CD14-positive monocyte (primary cell): ENCODE measurements at regions not wholly inside any gene's neighbourhood (a gene's known extent, or its start where the extent isn't known, plus 50 kb on each side); places are given as distances from the start of the nearest gene placed in this dataset.

Experiments used
- DNase-seq, 3 donors: peaks; one replicate each; pipeline ENCODE4 v3.0.0-alpha.2; 2011 to 2022
- H2AFZ ChIP-seq: 2 replicates; pipeline ENCODE4 v1.6.0; 2012; ENCODE audit warnings: mild to moderate bottlenecking, low read depth, low read length, inconsistent platforms; ENCODE audit not compliant: insufficient read depth, poor library complexity, severe bottlenecking
- H3K27ac ChIP-seq, 2 donors: 1 replicate in 1 of 2; 2 replicates in 1 of 2; pipeline ENCODE4 v1.5.1; 2012 to 2013; ENCODE audit warnings: low read length in 2 of 2, control low read depth in 1 of 2, inconsistent platforms in 1 of 2, low read depth in 1 of 2, mild to moderate bottlenecking in 1 of 2
- H3K27me3 ChIP-seq, 2 donors: one replicate each; pipeline versions ENCODE4 v1.6.0 to v1.6.1; 2011 to 2013; ENCODE audit warnings: low read length in 2 of 2; ENCODE audit not compliant: control insufficient read depth in 2 of 2, insufficient read depth in 2 of 2
- H3K36me3 ChIP-seq, 2 donors: replicated peaks in 1 of 2; 1 replicate in 1 of 2; 2 replicates in 1 of 2; pipeline versions ENCODE4 v1.5.1 to v1.6.1; 2012 to 2013; ENCODE audit warnings: low read length in 2 of 2, control low read depth in 1 of 2, inconsistent platforms in 1 of 2, mild to moderate bottlenecking in 1 of 2; ENCODE audit not compliant: insufficient read depth in 2 of 2, control insufficient read depth in 1 of 2
- H3K4me1 ChIP-seq, 2 donors: 1 replicate in 1 of 2; 2 replicates in 1 of 2; pipeline versions ENCODE4 v1.5.1 to v1.6.1; 2012 to 2013; ENCODE audit warnings: low read length in 2 of 2, control low read depth in 1 of 2, inconsistent platforms in 1 of 2, mild to moderate bottlenecking in 1 of 2, moderate library complexity in 1 of 2; ENCODE audit not compliant: insufficient read depth in 2 of 2, control insufficient read depth in 1 of 2
- H3K4me2 ChIP-seq: replicated peaks from 2 replicates; pipeline ENCODE3; 2012; ENCODE audit warnings: low read length, moderate library complexity, mild to moderate bottlenecking; ENCODE audit not compliant: poor library complexity, severe bottlenecking; ENCODE audit errors: extremely low read depth
- H3K4me3 ChIP-seq, 3 experiments: fragments of 200-600 bp in 1 of 3; sonication (generic) in 1 of 3; replicated peaks in 1 of 3; 1 replicate in 2 of 3; 2 replicates in 1 of 3; pipeline ENCODE4 v1.5.1; 2011 to 2013; ENCODE audit warnings: low read length in 3 of 3, mild to moderate bottlenecking in 3 of 3, control low read depth in 2 of 3, low read depth in 2 of 3, inconsistent platforms in 1 of 3, moderate library complexity in 1 of 3
- H3K79me2 ChIP-seq: 2 replicates; pipeline ENCODE4 v1.6.0; 2012; ENCODE audit warnings: mild to moderate bottlenecking, control low read depth, inconsistent platforms, low read length, moderate library complexity; ENCODE audit not compliant: insufficient read depth
- H3K9ac ChIP-seq: 2 replicates; pipeline ENCODE4 v1.6.0; 2017; ENCODE audit warnings: low read length, mild to moderate bottlenecking; ENCODE audit not compliant: insufficient read depth, poor library complexity, severe bottlenecking
- H3K9me3 ChIP-seq, 2 donors: replicated peaks in 1 of 2; 1 replicate in 1 of 2; 2 replicates in 1 of 2; pipeline versions ENCODE4 v1.5.1 to v1.6.1; 2012 to 2013; ENCODE audit warnings: low read length in 2 of 2, control low read depth in 1 of 2; ENCODE audit not compliant: control insufficient read depth in 1 of 2, insufficient read depth in 1 of 2
- H4K20me1 ChIP-seq: 2 replicates; pipeline ENCODE4 v1.6.0; 2012; ENCODE audit warnings: mild to moderate bottlenecking, low read length, control low read depth, moderate library complexity; ENCODE audit not compliant: insufficient read depth
- H3K27ac Mint-ChIP-seq, 7 donors: one replicate each; pipeline ENCODE4 v1.8.0; 2020; ENCODE audit warnings: mild to moderate bottlenecking in 7 of 7, mixed read lengths in 7 of 7, moderate library complexity in 6 of 7, inconsistent platforms in 2 of 7
- H3K27me3 Mint-ChIP-seq, 3 donors: one replicate each; pipeline ENCODE4 v1.8.0; 2021 to 2022; ENCODE audit warnings: low read depth in 3 of 3, mild to moderate bottlenecking in 3 of 3, mixed read lengths in 3 of 3, moderate library complexity in 3 of 3, inconsistent platforms in 1 of 3
- H3K36me3 Mint-ChIP-seq, 2 donors: one replicate each; pipeline ENCODE4 v1.8.0; 2020; ENCODE audit warnings: mixed read lengths in 2 of 2, inconsistent platforms in 1 of 2, mild to moderate bottlenecking in 1 of 2
- H3K4me1 Mint-ChIP-seq: one replicate; pipeline ENCODE4 v1.8.0; 2020; ENCODE audit warnings: mild to moderate bottlenecking, mixed read lengths
- H3K4me3 Mint-ChIP-seq, 2 donors: one replicate each; pipeline ENCODE4 v1.8.0; 2020; ENCODE audit warnings: mild to moderate bottlenecking in 2 of 2, mixed read lengths in 2 of 2, moderate library complexity in 1 of 2
- H3K9me3 Mint-ChIP-seq, 7 donors: one replicate each; pipeline ENCODE4 v1.8.0; 2020 to 2022; ENCODE audit warnings: mixed read lengths in 7 of 7, mild to moderate bottlenecking in 6 of 7, moderate library complexity in 6 of 7, inconsistent platforms in 2 of 7
- CTCF ChIP-seq: fragments of 200-600 bp; IDR thresholded peaks from one replicate; pipeline ENCODE4 v1.8.0; 2022; ENCODE audit warnings: antibody characterized with exemption, mild to moderate bottlenecking
- WGBS: methylation state at CpG from one replicate; pipeline ENCODE4 v1.1.5; 2013; ENCODE audit warnings: missing lambda C conversion rate; ENCODE audit not compliant: insufficient coverage; 5-methylcytosine and 5-hydroxymethylcytosine counted together
- intact Hi-C, 2 donors: fragments of 100-400 bp; cut with micrococcal nuclease; formaldehyde crosslinking; loops; one replicate each; pipeline versions ENCODE4 v1.15.0 to v1.15.1; 2023

GRCh38 chr16:35208001-35208935, 1748.9 kb downstream of the TP53TG3F start:
- DNase-seq: no peak
- no peaks in the 10 kb centered on the region for H3K79me2 ChIP-seq
- WGBS: 56% methylated on average over 34 of the region's 35 CpGs
- H3K27ac ChIP-seq: no peak overlapping the region
- H3K9ac ChIP-seq: no peak overlapping the region
- Mint-ChIP-seq H3K36me3 (no peaks in the 10 kb centered on the region), H3K27ac (no peak overlapping the region), H3K4me3 (no peak overlapping the region), H3K9me3 (peaks cover 13 to 38% (median 27%) of the 10 kb centered on the region in 7 donors), H3K4me1 (no peaks in the 10 kb centered on the region), H3K27me3 (peaks cover 0 to 1% (median 0%) of the 10 kb centered on the region in 3 donors)
- H3K27me3 ChIP-seq: no peaks in the 10 kb centered on the region
- H3K36me3 ChIP-seq: no peaks in the 10 kb centered on the region
- no peak overlapping the region for H3K4me2 ChIP-seq
- no peak overlapping the region for H2AFZ ChIP-seq
- H3K4me3 ChIP-seq: no peak overlapping the region
- TF ChIP-seq CTCF: no peak
- intact Hi-C loops: no loop called here
- peaks cover 26 to 33% of the 10 kb centered on the region in 2 donors for H3K9me3 ChIP-seq
- H4K20me1 ChIP-seq: no peaks in the 10 kb centered on the region
- no peaks in the 10 kb centered on the region for H3K4me1 ChIP-seq

- peaks cover 37 to 42% of the 10 kb centered on the region in 2 donors for H3K9me3 ChIP-seq
- H4K20me1 ChIP-seq: no peaks in the 10 kb centered on the region
- no peak overlapping the region for H3K27ac Mint-ChIP-seq
- H3K9ac ChIP-seq: no peak overlapping the region
- no peaks in the 10 kb centered on the region for H3K79me2 ChIP-seq
- H3K4me3 ChIP-seq: no peak overlapping the region
- H3K4me3 Mint-ChIP-seq: no peak overlapping the region
- no peaks in the 10 kb centered on the region for H3K27me3 Mint-ChIP-seq
- no peak overlapping the region for H3K27ac ChIP-seq
- H3K4me2 ChIP-seq: no peak overlapping the region
- TF ChIP-seq CTCF: no peak
- DNase-seq: no peak
- no peaks in the 10 kb centered on the region for H3K36me3 ChIP-seq
- 88% methylated on average over 1 of the region's 3 CpGs for WGBS
- no peaks in the 10 kb centered on the region for H3K36me3 Mint-ChIP-seq
- H2AFZ ChIP-seq: no peak overlapping the region
- no peaks in the 10 kb centered on the region for H3K27me3 ChIP-seq
- intact Hi-C loops: no loop called here
- H3K9me3 Mint-ChIP-seq: peaks cover 9 to 37% (median 25%) of the 10 kb centered on the region in 7 donors
- no peaks in the 10 kb centered on the region for H3K4me1 Mint-ChIP-seq
- no peaks in the 10 kb centered on the region for H3K4me1 ChIP-seq
Observed at GRCh38 chr16:35210681-35211433, 1751.4 kb downstream of the TP53TG3F start.
